ENCODE measurements at regions not wholly inside any gene's neighbourhood (a gene's known extent, or its start where the extent isn't known, plus 50 kb on each side); places are given as distances from the start of the nearest gene placed in this dataset.
"Not testable (repeated sequence)": the region's sequence is repeated elsewhere in the genome, so short reads cannot be mapped to it uniquely, and the experiment has no call there.

- Mint-ChIP-seq H3K27me3 (ENCODE audit: low read depth) (peaks cover 11% of the 10 kb centered on the region), H3K9me3 (peaks cover 82 to 85% of the 10 kb centered on the region in 2 experiments)
- TF ChIP-seq, protein P1, sequence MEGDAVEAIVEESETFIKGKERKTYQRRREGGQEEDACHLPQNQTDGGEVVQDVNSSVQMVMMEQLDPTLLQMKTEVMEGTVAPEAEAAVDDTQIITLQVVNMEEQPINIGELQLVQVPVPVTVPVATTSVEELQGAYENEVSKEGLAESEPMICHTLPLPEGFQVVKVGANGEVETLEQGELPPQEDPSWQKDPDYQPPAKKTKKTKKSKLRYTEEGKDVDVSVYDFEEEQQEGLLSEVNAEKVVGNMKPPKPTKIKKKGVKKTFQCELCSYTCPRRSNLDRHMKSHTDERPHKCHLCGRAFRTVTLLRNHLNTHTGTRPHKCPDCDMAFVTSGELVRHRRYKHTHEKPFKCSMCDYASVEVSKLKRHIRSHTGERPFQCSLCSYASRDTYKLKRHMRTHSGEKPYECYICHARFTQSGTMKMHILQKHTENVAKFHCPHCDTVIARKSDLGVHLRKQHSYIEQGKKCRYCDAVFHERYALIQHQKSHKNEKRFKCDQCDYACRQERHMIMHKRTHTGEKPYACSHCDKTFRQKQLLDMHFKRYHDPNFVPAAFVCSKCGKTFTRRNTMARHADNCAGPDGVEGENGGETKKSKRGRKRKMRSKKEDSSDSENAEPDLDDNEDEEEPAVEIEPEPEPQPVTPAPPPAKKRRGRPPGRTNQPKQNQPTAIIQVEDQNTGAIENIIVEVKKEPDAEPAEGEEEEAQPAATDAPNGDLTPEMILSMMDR (conservative IDR thresholded peaks at IDR 0.05) = no peak
Observed at GRCh38 chr20:29408034-29408695, 1849.3 kb upstream of the DEFB115 start.

GRCh38 chr20:29408707-29409106 lies 1848.8 kb upstream of the DEFB115 start:
- H3K9ac ChIP-seq (ENCODE audit: extremely low read depth, insufficient read length, low read length); H3K4me3 Mint-ChIP-seq; H2BK120ac ChIP-seq (ENCODE audit: low read depth, low read length, poor library complexity, severe bottlenecking); H2BK20ac ChIP-seq (ENCODE audit: low read depth, low read length, poor library complexity, severe bottlenecking); H2AK5ac ChIP-seq (ENCODE audit: insufficient read length, low read length); H3K14ac ChIP-seq (ENCODE audit: insufficient read depth, low read length); H4K5ac ChIP-seq (ENCODE audit: insufficient read length, low read depth, low read length); H3K4me1 ChIP-seq (ENCODE audit: insufficient read depth, low read length); H3K4ac ChIP-seq (ENCODE audit: low read depth, low read length); H2BK15ac ChIP-seq (ENCODE audit: low read depth, low read length); H3K27me3 ChIP-seq (ENCODE audit: insufficient read depth, low read length); H3K27ac ChIP-seq (ENCODE audit: insufficient read length, low read depth, low read length); H2BK5ac ChIP-seq (ENCODE audit: insufficient read length, low read length); H2AFZ ChIP-seq (ENCODE audit: low read length); H2BK12ac ChIP-seq (ENCODE audit: insufficient read length, low read depth, low read length); H4K20me1 ChIP-seq (ENCODE audit: control insufficient read depth, insufficient read depth, insufficient read length); H3K23ac ChIP-seq (ENCODE audit: insufficient read length, low read depth, low read length); H3K79me2 ChIP-seq (ENCODE audit: insufficient read depth, low read length); H3T11ph ChIP-seq (ENCODE audit: low read length); H3K56ac ChIP-seq (ENCODE audit: insufficient read length, low read depth, low read length); H3K23me2 ChIP-seq (ENCODE audit: insufficient read length, low read depth, low read length, poor library complexity, severe bottlenecking); H4K91ac ChIP-seq (ENCODE audit: insufficient read length, low read depth, low read length); H3K18ac ChIP-seq (ENCODE audit: insufficient read length, low read depth, low read length); H3K27ac Mint-ChIP-seq; H3K4me2 ChIP-seq (ENCODE audit: insufficient read depth, insufficient read length, low read length); H4K8ac ChIP-seq (replicated peaks; ENCODE audit: insufficient read length, low read depth, low read length); H3K79me1 ChIP-seq (ENCODE audit: insufficient read depth, low read depth, low read length, poor library complexity, severe bottlenecking); H3K4me1 Mint-ChIP-seq: not testable (repeated sequence)
- H3K36me3 Mint-ChIP-seq (ENCODE audit: insufficient read depth in 1 of 3, low read depth in 3 of 3) = peaks cover 34 to 51% (median 44%) of the 10 kb centered on the region in 3 experiments
- peaks cover 60% of the 10 kb centered on the region for H3K9me3 ChIP-seq (ENCODE audit: control insufficient read depth, low read depth, low read length)
- H3K9me3 Mint-ChIP-seq = peaks cover 81 to 87% of the 10 kb centered on the region in 2 experiments
- no CpG with 5 or more reads among the region's 17 CpGs for WGBS (ENCODE audit: extremely low coverage, insufficient read length, low lambda C conversion rate)
- peaks cover 12% of the 10 kb centered on the region for H3K27me3 Mint-ChIP-seq (ENCODE audit: low read depth)
- peak; percentile 28 for DNase-seq

More at GRCh38 chr20:29408034-29408695, 1849.3 kb upstream of the DEFB115 start:
- Histone ChIP-seq H2AFZ (ENCODE audit: low read length) (no peak overlapping the region), H2BK5ac (ENCODE audit: insufficient read length, low read length) (no peak overlapping the region), H2BK120ac (ENCODE audit: low read depth, low read length, poor library complexity, severe bottlenecking) (no peak overlapping the region), H4K8ac (replicated peaks; ENCODE audit: insufficient read length, low read depth, low read length) (no peak overlapping the region), H3K56ac (ENCODE audit: insufficient read length, low read depth, low read length) (no peak overlapping the region), H3K79me2 (ENCODE audit: insufficient read depth, low read length) (no peaks in the 10 kb centered on the region), H4K91ac (ENCODE audit: insufficient read length, low read depth, low read length) (no peak overlapping the region), H2AK5ac (ENCODE audit: insufficient read length, low read length) (no peak overlapping the region), H2BK12ac (ENCODE audit: insufficient read length, low read depth, low read length) (no peak overlapping the region), H4K20me1 (ENCODE audit: control insufficient read depth, insufficient read depth, insufficient read length) (no peaks in the 10 kb centered on the region), H3K79me1 (ENCODE audit: insufficient read depth, low read depth, low read length, poor library complexity, severe bottlenecking) (no peaks in the 10 kb centered on the region), H3T11ph (ENCODE audit: low read length) (no peak overlapping the region), H3K18ac (ENCODE audit: insufficient read length, low read depth, low read length) (no peak overlapping the region), H3K9ac (ENCODE audit: extremely low read depth, insufficient read length, low read length) (no peak overlapping the region), H3K9me3 (ENCODE audit: control insufficient read depth, low read depth, low read length) (peaks cover 60% of the 10 kb centered on the region), H3K4me2 (ENCODE audit: insufficient read depth, insufficient read length, low read length) (no peak overlapping the region), H3K23me2 (ENCODE audit: insufficient read length, low read depth, low read length, poor library complexity, severe bottlenecking) (no peaks in the 10 kb centered on the region), H4K5ac (ENCODE audit: insufficient read length, low read depth, low read length) (no peak overlapping the region), H3K4ac (ENCODE audit: low read depth, low read length) (no peak overlapping the region), H3K23ac (ENCODE audit: insufficient read length, low read depth, low read length) (no peak overlapping the region), H3K27me3 (ENCODE audit: insufficient read depth, low read length) (no peaks in the 10 kb centered on the region), H2BK20ac (ENCODE audit: low read depth, low read length, poor library complexity, severe bottlenecking) (no peak overlapping the region), H3K4me1 (ENCODE audit: insufficient read depth, low read length) (no peaks in the 10 kb centered on the region), H3K27ac (ENCODE audit: insufficient read length, low read depth, low read length) (no peak overlapping the region), H2BK15ac (ENCODE audit: low read depth, low read length) (no peak overlapping the region), H3K14ac (ENCODE audit: insufficient read depth, low read length) (no peak overlapping the region)
- Mint-ChIP-seq H3K4me3 (no peak overlapping the region), H3K27ac (no peak overlapping the region), H3K36me3 (ENCODE audit: insufficient read depth in 1 of 3, low read depth in 3 of 3) (peaks cover 32 to 47% (median 43%) of the 10 kb centered on the region in 3 experiments), H3K4me1 (no peaks in the 10 kb centered on the region)
- no CpG with 5 or more reads among the region's 40 CpGs for WGBS (ENCODE audit: extremely low coverage, insufficient read length, low lambda C conversion rate)
- no peak for DNase-seq

Data from H9 (cell line).